ENCODE measurements at regions not wholly inside any gene's neighbourhood (a gene's known extent, or its start where the extent isn't known, plus 50 kb on each side); places are given as distances from the start of the nearest gene placed in this dataset.

- Histone ChIP-seq H3K4me3 (no peak overlapping the region), H3K4me1 (peaks cover 40% of the 10 kb centered on the region), H3K27ac (peak overlapping the region; percentile 37), H3K36me3 (no peaks in the 10 kb centered on the region), H3K9me3 (no peaks in the 10 kb centered on the region), H3K27me3 (ENCODE audit: low read depth) (peaks cover 8% of the 10 kb centered on the region)
- ATAC-seq = no peak
- no peak for TF ChIP-seq CTCF (IDR thresholded peaks at IDR 0.05)
- intact Hi-C loops (cut with DNase I) = no loop called here
- DNase-seq = peak; percentile 66
These were observed 165.7 kb upstream of the IRF2BP2 start for GRCh38 chr1:234775477-234776246.

- H3K27ac ChIP-seq = peak overlapping the region; percentile 37
- intact Hi-C loops (cut with DNase I) = no loop called here
- peaks cover 8% of the 10 kb centered on the region for H3K27me3 ChIP-seq (ENCODE audit: low read depth)
- no peak overlapping the region for H3K4me3 ChIP-seq
- H3K36me3 ChIP-seq = no peaks in the 10 kb centered on the region
- no peak for TF ChIP-seq CTCF (IDR thresholded peaks at IDR 0.05)
- ATAC-seq (no peak), DNase-seq (no peak)
- H3K4me1 ChIP-seq = peaks cover 40% of the 10 kb centered on the region
- no peaks in the 10 kb centered on the region for H3K9me3 ChIP-seq
These were observed 165.0 kb upstream of the IRF2BP2 start for GRCh38 chr1:234774971-234775370.

- Histone ChIP-seq H3K27ac (no peak overlapping the region), H3K9me3 (no peaks in the 10 kb centered on the region), H3K27me3 (ENCODE audit: low read depth) (peaks cover 3% of the 10 kb centered on the region), H3K36me3 (no peaks in the 10 kb centered on the region), H3K4me3 (no peak overlapping the region), H3K4me1 (peaks cover 40% of the 10 kb centered on the region)
- TF ChIP-seq CTCF (IDR thresholded peaks at IDR 0.05) = no peak
- intact Hi-C loops (cut with DNase I) = no loop called here
- no peak for ATAC-seq
- no peak for DNase-seq
These were observed 164.1 kb upstream of the IRF2BP2 start for GRCh38 chr1:234773936-234774677.

- intact Hi-C loops (cut with DNase I) = no loop called here
- Histone ChIP-seq H3K27me3 (ENCODE audit: low read depth) (no peaks in the 10 kb centered on the region), H3K4me1 (peaks cover 34% of the 10 kb centered on the region), H3K36me3 (no peaks in the 10 kb centered on the region), H3K9me3 (no peaks in the 10 kb centered on the region), H3K4me3 (peak overlapping the region; percentile 15), H3K27ac (peak overlapping the region; percentile 81)
- DNase-seq = peak; percentile 80
- TF ChIP-seq CTCF (IDR thresholded peaks at IDR 0.05) = no peak
- ATAC-seq = peak; percentile 86 to 88
These were observed 162.6 kb upstream of the IRF2BP2 start for GRCh38 chr1:234772345-234773147.

- Histone ChIP-seq H3K4me3 (no peak overlapping the region), H3K27ac (peak overlapping the region; percentile 81), H3K9me3 (no peaks in the 10 kb centered on the region), H3K36me3 (no peaks in the 10 kb centered on the region), H3K27me3 (ENCODE audit: low read depth) (no peaks in the 10 kb centered on the region), H3K4me1 (peaks cover 27% of the 10 kb centered on the region)
- TF ChIP-seq CTCF (IDR thresholded peaks at IDR 0.05) = no peak
- peak; percentile 4 to 29 for ATAC-seq
- intact Hi-C loops (cut with DNase I) = no loop called here
- no peak for DNase-seq
These were observed 161.8 kb upstream of the IRF2BP2 start for GRCh38 chr1:234771642-234772344.
